Naive thymus-derived CD4-positive, alpha-beta T cell (primary cell): ENCODE measurements at regions not wholly inside any gene's neighbourhood (a gene's known extent, or its start where the extent isn't known, plus 50 kb on each side); places are given as distances from the start of the nearest gene placed in this dataset.

Experiments
- ATAC-seq: fragments of 150-1000 bp; cut with Tn5 transposase; 2 replicates; pipeline ENCODE4 v1.10.0; 2021; ENCODE audit warnings: mild to moderate bottlenecking, moderate library complexity
- CTCF ChIA-PET: fragments of 350-600 bp; sonication (Branson Sonifier 250); formaldehyde crosslinking; loops from one replicate; lab custom pipeline; 2021; ENCODE audit warnings: antibody characterized with exemption; lab: Charles Lee
- POLR2A ChIA-PET: fragments of 350-600 bp; sonication (Branson Sonifier 250); formaldehyde crosslinking; loops from one replicate; lab custom pipeline; 2021; ENCODE audit warnings: antibody characterized with exemption, inconsistent platforms; lab: Charles Lee
- DNase-seq, 9 donors: peaks; one replicate each; pipeline versions ENCODE4 v3.0.0 to v3.0.0-alpha.2; 2020 to 2022; ENCODE audit warnings: mixed read lengths in 1 of 9
- H3K27ac ChIP-seq: one replicate; pipeline ENCODE4 v1.7.0; 2013; ENCODE audit warnings: mild to moderate bottlenecking, low read depth, low read length, moderate library complexity
- H3K27me3 ChIP-seq, 2 donors: one replicate each; pipeline ENCODE4 v1.7.0; 2013; ENCODE audit warnings: low read length in 2 of 2, mild to moderate bottlenecking in 2 of 2, moderate library complexity in 2 of 2; ENCODE audit not compliant: control insufficient read depth in 2 of 2, insufficient read depth in 2 of 2
- H3K36me3 ChIP-seq, 3 experiments: 1 replicate in 2 of 3; 2 replicates in 1 of 3; pipeline ENCODE4 v1.7.0; 2013; ENCODE audit warnings: low read length in 3 of 3, mild to moderate bottlenecking in 3 of 3, moderate library complexity in 1 of 3; ENCODE audit not compliant: insufficient read depth in 3 of 3, control insufficient read depth in 2 of 3
- H3K4me1 ChIP-seq, 2 donors: one replicate each; pipeline ENCODE4 v1.7.0; 2013; ENCODE audit warnings: low read length in 2 of 2, mild to moderate bottlenecking in 2 of 2, moderate library complexity in 1 of 2; ENCODE audit not compliant: control insufficient read depth in 2 of 2, insufficient read depth in 2 of 2
- H3K4me3 ChIP-seq: 2 replicates; pipeline ENCODE4 v1.7.0; 2013; ENCODE audit warnings: mild to moderate bottlenecking, low read length
- H3K9me3 ChIP-seq, 3 experiments: 1 replicate in 2 of 3; 2 replicates in 1 of 3; pipeline ENCODE4 v1.7.0; 2013; ENCODE audit warnings: low read length in 3 of 3; ENCODE audit not compliant: control insufficient read depth in 2 of 3
- H3K27ac Mint-ChIP-seq, 9 donors: one replicate each; pipeline ENCODE4 v1.8.0; 2020 to 2022; ENCODE audit warnings: mixed read lengths in 9 of 9, mild to moderate bottlenecking in 8 of 9, moderate library complexity in 5 of 9, inconsistent platforms in 2 of 9
- H3K27me3 Mint-ChIP-seq, 5 donors: one replicate each; pipeline ENCODE4 v1.8.0; 2021 to 2022; ENCODE audit warnings: mixed read lengths in 5 of 5, mild to moderate bottlenecking in 1 of 5
- H3K36me3 Mint-ChIP-seq, 5 donors: one replicate each; pipeline ENCODE4 v1.8.0; 2020 to 2022; ENCODE audit warnings: mixed read lengths in 5 of 5, mild to moderate bottlenecking in 3 of 5, inconsistent platforms in 1 of 5
- H3K4me1 Mint-ChIP-seq, 7 donors: one replicate each; pipeline ENCODE4 v1.8.0; 2020 to 2022; ENCODE audit warnings: mixed read lengths in 7 of 7, mild to moderate bottlenecking in 3 of 7, inconsistent platforms in 1 of 7
- H3K4me3 Mint-ChIP-seq, 10 donors: one replicate each; pipeline ENCODE4 v1.8.0; 2020 to 2022; ENCODE audit warnings: mild to moderate bottlenecking in 10 of 10, mixed read lengths in 10 of 10, moderate library complexity in 6 of 10, inconsistent platforms in 2 of 10
- H3K9me3 Mint-ChIP-seq, 11 donors: one replicate each; pipeline ENCODE4 v1.8.0; 2020 to 2022; ENCODE audit warnings: mixed read lengths in 11 of 11, mild to moderate bottlenecking in 4 of 11, inconsistent platforms in 1 of 11, moderate library complexity in 1 of 11
- intact Hi-C, 2 donors: fragments of 100-400 bp; cut with micrococcal nuclease; formaldehyde crosslinking; loops; one replicate each; pipeline ENCODE4 v1.15.1; 2023

DNA sequence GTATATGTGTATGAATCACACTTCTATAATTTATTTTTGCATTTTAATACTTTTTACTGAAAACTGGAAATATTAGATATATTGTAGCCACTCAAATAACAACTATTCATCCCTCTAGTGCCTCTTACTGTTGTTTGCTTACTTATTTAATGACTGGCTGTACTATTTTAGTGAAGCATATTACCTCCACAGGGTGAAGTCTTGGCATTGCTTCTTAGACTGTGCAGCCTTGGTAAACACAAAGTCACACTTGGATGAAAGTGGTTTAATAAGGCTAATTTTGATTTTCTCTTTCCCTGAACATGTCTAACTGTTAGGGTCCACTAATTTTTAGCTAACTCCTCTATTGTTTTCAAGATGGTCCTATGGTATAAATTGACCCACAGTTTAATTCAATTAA, 1043.2 kb upstream of the ADGRB3 start:
- Mint-ChIP-seq H3K9me3 (peaks cover 0 to 16% (median 3%) of the 10 kb centered on the region in 11 donors), H3K4me1 (no peaks in the 10 kb centered on the region), H3K27ac (no peak overlapping the region), H3K4me3 (no peak overlapping the region), H3K36me3 (no peaks in the 10 kb centered on the region), H3K27me3 (no peaks in the 10 kb centered on the region)
- Histone ChIP-seq H3K4me3 (no peak overlapping the region), H3K27me3 (no peaks in the 10 kb centered on the region), H3K36me3 (no peaks in the 10 kb centered on the region), H3K4me1 (no peaks in the 10 kb centered on the region), H3K27ac (no peak overlapping the region), H3K9me3 (no peaks in the 10 kb centered on the region)
- CTCF ChIA-PET, result no interaction called here
- no peak for ATAC-seq
- intact Hi-C loops, result no loop called here
- POLR2A ChIA-PET, result no interaction called here
- DNase-seq, result no peak

DNA sequence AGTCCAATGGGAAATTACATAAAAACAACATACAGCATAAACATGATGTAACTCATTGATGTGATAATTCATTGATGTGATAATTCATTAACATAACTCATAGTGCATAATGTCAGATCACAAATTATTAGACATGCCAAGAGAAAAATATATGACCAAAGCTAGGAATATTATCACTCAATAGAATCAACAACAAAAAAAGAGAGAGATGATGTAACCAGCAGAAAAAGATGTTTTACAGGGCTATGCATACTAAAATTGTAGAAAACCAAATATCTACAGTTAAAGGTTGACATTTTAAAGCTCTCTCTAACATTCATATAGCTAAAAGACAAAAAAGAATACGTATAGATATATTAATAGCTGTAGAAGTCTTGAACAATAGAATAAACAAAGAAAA, 1067.2 kb upstream of the ADGRB3 start:
- Mint-ChIP-seq H3K27me3 (no peaks in the 10 kb centered on the region), H3K9me3 (peaks cover 0 to 18% (median 3%) of the 10 kb centered on the region in 11 donors), H3K36me3 (no peaks in the 10 kb centered on the region), H3K4me1 (no peaks in the 10 kb centered on the region), H3K4me3 (no peak overlapping the region), H3K27ac (no peak overlapping the region)
- intact Hi-C loops, result no loop called here
- CTCF ChIA-PET, result no interaction called here
- H3K4me3 ChIP-seq, result no peak overlapping the region
- ATAC-seq (no peak), DNase-seq (no peak)
- H3K27ac ChIP-seq, result no peak overlapping the region
- H3K36me3 ChIP-seq, result no peaks in the 10 kb centered on the region
- H3K27me3 ChIP-seq, result no peaks in the 10 kb centered on the region
- no peaks in the 10 kb centered on the region for H3K4me1 ChIP-seq
- POLR2A ChIA-PET, result no interaction called here
- no peaks in the 10 kb centered on the region for H3K9me3 ChIP-seq

DNA sequence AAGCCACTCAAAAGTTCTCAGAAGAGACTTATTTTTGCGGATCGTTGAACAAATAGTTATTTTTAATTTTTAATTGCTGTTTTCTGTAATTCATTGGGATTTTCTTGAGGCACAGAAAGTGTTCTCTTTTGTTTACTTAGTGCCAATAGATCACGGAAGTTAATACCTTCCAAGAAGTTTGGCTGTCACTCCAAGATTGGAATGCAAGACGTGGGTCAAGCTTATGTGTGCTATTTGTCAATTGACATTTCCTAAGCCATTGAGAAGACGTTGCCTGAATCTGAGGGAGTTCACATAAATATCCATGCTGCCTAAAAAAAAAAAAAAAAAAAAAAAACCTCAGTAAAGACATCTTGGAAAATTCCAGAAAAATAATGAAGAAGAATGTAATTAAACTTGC, 1071.4 kb upstream of the ADGRB3 start:
- Histone ChIP-seq H3K36me3 (no peaks in the 10 kb centered on the region), H3K27ac (no peak overlapping the region), H3K4me1 (no peaks in the 10 kb centered on the region), H3K9me3 (no peaks in the 10 kb centered on the region), H3K4me3 (no peak overlapping the region), H3K27me3 (no peaks in the 10 kb centered on the region)
- DNase-seq (no peak), ATAC-seq (no peak)
- intact Hi-C loops, result no loop called here
- ChIA-PET POLR2A (no interaction called here), CTCF (no interaction called here)
- peaks cover 0 to 4% (median 0%) of the 10 kb centered on the region in 5 donors for H3K36me3 Mint-ChIP-seq
- no peak overlapping the region for H3K4me3 Mint-ChIP-seq
- H3K9me3 Mint-ChIP-seq, result peaks cover 0 to 9% (median 3%) of the 10 kb centered on the region in 11 donors
- H3K27ac Mint-ChIP-seq, result no peak overlapping the region
- no peaks in the 10 kb centered on the region for H3K4me1 Mint-ChIP-seq
- no peaks in the 10 kb centered on the region for H3K27me3 Mint-ChIP-seq

DNA sequence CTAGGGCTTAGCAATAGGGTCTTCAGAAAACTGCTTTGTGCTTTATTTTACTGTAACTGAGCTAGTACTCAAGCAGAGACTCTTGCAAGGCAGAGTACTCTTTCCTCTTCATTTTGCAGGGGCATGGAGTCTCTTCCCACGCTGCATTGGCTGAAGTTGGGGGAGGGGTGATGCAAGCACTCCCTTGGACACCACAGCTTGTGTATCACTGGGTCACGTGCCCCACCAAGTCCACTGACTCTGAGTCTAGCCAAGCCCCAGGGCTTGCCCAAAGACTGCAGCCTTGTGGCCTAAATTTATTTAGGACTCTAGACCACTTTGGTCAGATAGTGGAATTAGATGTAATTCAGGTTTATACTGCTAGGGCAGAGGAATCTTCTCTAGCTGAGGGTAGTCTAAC, 1075.0 kb upstream of the ADGRB3 start:
- CTCF ChIA-PET, result no interaction called here
- intact Hi-C loops, result no loop called here
- ATAC-seq, result no peak
- POLR2A ChIA-PET, result no interaction called here
- Mint-ChIP-seq H3K9me3 (peaks cover 0 to 23% (median 9%) of the 10 kb centered on the region in 11 donors), H3K27ac (no peak overlapping the region), H3K36me3 (peaks cover 0 to 5% (median 0%) of the 10 kb centered on the region in 5 donors), H3K4me3 (no peak overlapping the region), H3K4me1 (no peaks in the 10 kb centered on the region), H3K27me3 (no peaks in the 10 kb centered on the region)
- DNase-seq, result no peak
- H3K4me1 ChIP-seq, result no peaks in the 10 kb centered on the region
- H3K9me3 ChIP-seq, result no peaks in the 10 kb centered on the region
- H3K36me3 ChIP-seq, result no peaks in the 10 kb centered on the region
- no peaks in the 10 kb centered on the region for H3K27me3 ChIP-seq
- H3K4me3 ChIP-seq, result no peak overlapping the region
- no peak overlapping the region for H3K27ac ChIP-seq

DNA sequence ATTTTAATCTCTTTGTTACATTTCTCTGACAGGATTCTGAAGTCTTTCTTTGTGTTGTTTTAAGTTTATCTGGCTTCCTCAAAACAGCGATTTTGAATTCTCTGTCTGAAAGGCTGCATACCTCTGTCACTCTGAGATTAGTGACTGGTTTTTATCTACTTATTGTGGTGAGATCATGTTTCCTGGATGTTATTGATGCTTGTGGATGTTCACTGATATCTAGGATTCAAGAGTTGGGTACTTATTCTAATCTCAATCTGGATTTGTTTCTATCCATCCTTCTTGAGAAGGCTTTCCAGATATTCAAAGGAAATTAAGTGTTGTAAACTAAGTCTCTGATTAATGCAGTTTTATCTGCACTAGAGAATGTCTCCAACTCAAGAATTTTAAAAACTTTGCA, 1076.1 kb upstream of the ADGRB3 start:
- no peak for ATAC-seq
- H3K4me1 Mint-ChIP-seq, result no peaks in the 10 kb centered on the region
- peaks cover 0 to 27% (median 12%) of the 10 kb centered on the region in 11 donors for H3K9me3 Mint-ChIP-seq
- Histone ChIP-seq H3K9me3 (peaks cover 0 to 3% (median 0%) of the 10 kb centered on the region in 3 experiments), H3K27ac (no peak overlapping the region), H3K4me3 (no peak overlapping the region), H3K4me1 (no peaks in the 10 kb centered on the region), H3K36me3 (no peaks in the 10 kb centered on the region), H3K27me3 (no peaks in the 10 kb centered on the region)
- CTCF ChIA-PET, result no interaction called here
- no peaks in the 10 kb centered on the region for H3K27me3 Mint-ChIP-seq
- H3K27ac Mint-ChIP-seq, result no peak overlapping the region
- intact Hi-C loops, result no loop called here
- POLR2A ChIA-PET, result no interaction called here
- peaks cover 0 to 5% (median 0%) of the 10 kb centered on the region in 5 donors for H3K36me3 Mint-ChIP-seq
- no peak for DNase-seq
- no peak overlapping the region for H3K4me3 Mint-ChIP-seq

DNA sequence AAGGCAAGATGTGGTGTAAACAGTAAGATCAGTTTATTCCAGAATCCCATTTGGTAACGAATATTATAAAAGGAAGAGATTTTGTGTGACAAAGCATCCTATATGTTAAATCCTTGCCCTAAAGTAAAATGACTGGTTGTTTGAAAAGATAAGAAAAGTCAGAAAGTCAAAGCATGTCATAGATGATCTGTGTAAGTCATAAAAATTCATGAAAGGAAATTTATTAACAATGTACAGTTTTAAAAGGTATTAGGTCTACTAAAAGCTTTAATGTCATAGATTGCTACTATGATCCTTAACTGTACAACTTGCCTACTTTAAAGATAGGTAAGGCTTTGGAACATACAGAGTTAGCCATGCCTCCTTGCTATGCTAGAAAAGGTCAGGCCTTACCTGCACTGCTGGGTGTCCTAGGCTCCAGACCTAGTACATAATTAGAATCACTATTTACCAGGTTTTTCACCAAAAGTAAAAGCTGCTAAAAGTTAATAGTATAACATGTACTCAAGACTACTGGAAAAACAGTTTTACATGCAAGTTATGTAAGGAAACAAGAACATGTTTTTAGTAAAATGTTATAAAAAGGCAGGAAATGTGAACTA, 1090.1 kb upstream of the ADGRB3 start:
- peaks cover 1 to 45% (median 18%) of the 10 kb centered on the region in 11 donors for H3K9me3 Mint-ChIP-seq
- Histone ChIP-seq H3K4me1 (no peaks in the 10 kb centered on the region), H3K4me3 (no peak overlapping the region), H3K27ac (no peak overlapping the region), H3K36me3 (no peaks in the 10 kb centered on the region), H3K27me3 (no peaks in the 10 kb centered on the region), H3K9me3 (peaks cover 0 to 2% (median 0%) of the 10 kb centered on the region in 3 experiments)
- DNase-seq (no peak), ATAC-seq (no peak)
- H3K4me3 Mint-ChIP-seq, result no peak overlapping the region
- H3K36me3 Mint-ChIP-seq, result peaks cover 0 to 7% (median 0%) of the 10 kb centered on the region in 5 donors
- H3K4me1 Mint-ChIP-seq, result peaks cover 0 to 2% (median 0%) of the 10 kb centered on the region in 7 donors
- intact Hi-C loops, result no loop called here
- no peaks in the 10 kb centered on the region for H3K27me3 Mint-ChIP-seq
- POLR2A ChIA-PET, result no interaction called here
- H3K27ac Mint-ChIP-seq, result no peak overlapping the region
- CTCF ChIA-PET, result no interaction called here

DNA sequence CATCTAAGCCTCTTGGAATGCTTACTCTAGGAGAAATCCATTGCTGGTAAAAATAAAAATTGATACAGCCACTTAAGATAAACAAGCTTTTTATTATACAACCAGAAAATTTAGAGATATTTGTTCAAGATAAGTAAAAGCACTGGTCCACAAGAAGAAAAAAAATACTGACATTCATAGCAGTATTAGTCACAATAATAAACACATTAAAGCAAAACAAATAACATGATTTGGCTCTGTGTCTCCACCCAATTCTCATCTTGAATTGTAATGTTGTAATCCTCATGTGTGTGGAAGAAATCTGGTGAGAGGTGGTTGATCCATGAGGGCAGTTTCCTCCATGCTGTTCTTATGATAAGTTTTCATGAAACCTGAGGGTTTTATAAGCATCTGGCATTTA, 1093.5 kb upstream of the ADGRB3 start:
- ATAC-seq (no peak), DNase-seq (no peak)
- peaks cover 1 to 45% (median 20%) of the 10 kb centered on the region in 11 donors for H3K9me3 Mint-ChIP-seq
- intact Hi-C loops, result no loop called here
- no peak overlapping the region for H3K4me3 Mint-ChIP-seq
- H3K36me3 ChIP-seq, result no peaks in the 10 kb centered on the region
- peaks cover 0 to 2% (median 0%) of the 10 kb centered on the region in 3 experiments for H3K9me3 ChIP-seq
- H3K4me3 ChIP-seq, result no peak overlapping the region
- ChIA-PET CTCF (no interaction called here), POLR2A (no interaction called here)
- no peak overlapping the region for H3K27ac Mint-ChIP-seq
- H3K4me1 Mint-ChIP-seq, result no peaks in the 10 kb centered on the region
- H3K36me3 Mint-ChIP-seq, result peaks cover 0 to 7% (median 0%) of the 10 kb centered on the region in 5 donors
- H3K27me3 ChIP-seq, result no peaks in the 10 kb centered on the region
- no peak overlapping the region for H3K27ac ChIP-seq
- no peaks in the 10 kb centered on the region for H3K27me3 Mint-ChIP-seq
- no peaks in the 10 kb centered on the region for H3K4me1 ChIP-seq
